H4 (cell line): ENCODE measurements at regions not wholly inside any gene's neighbourhood (a gene's known extent, or its start where the extent isn't known, plus 50 kb on each side); places are given as distances from the start of the nearest gene placed in this dataset.
"Not testable (repeated sequence)": the region's sequence is repeated elsewhere in the genome, so short reads cannot be mapped to it uniquely, and the experiment has no call there.

Source experiments
- DNase-seq: peaks from one replicate; pipeline ENCODE4 v3.0.0-alpha.2; 2015; ENCODE audit warnings: low spot score

- DNase-seq = no peak
These were observed 147.2 kb upstream of the SFRP2 start for GRCh38 chr4:153936121-153936520.

GRCh38 chr4:153934688-153935017 is 145.8 kb upstream of the SFRP2 start:
- DNase-seq = no peak

- no peak for DNase-seq
These were observed 145.2 kb upstream of the SFRP2 start for GRCh38 chr4:153933915-153934687.

- peak; percentile 36 for DNase-seq
These were observed 142.9 kb upstream of the SFRP2 start for GRCh38 chr4:153931804-153932203.

- no peak for DNase-seq
These were observed 140.8 kb upstream of the SFRP2 start for GRCh38 chr4:153929675-153930074.

- DNase-seq = no peak
These were observed 138.6 kb upstream of the SFRP2 start for GRCh38 chr4:153927451-153927850.

- no peak for DNase-seq
These were observed 133.3 kb upstream of the SFRP2 start for GRCh38 chr4:153922148-153922547.

GRCh38 chr4:153919667-153920066 is 130.8 kb upstream of the SFRP2 start:
- no peak for DNase-seq

- DNase-seq = no peak
These were observed 127.4 kb upstream of the SFRP2 start for GRCh38 chr4:153916273-153916755.

- no peak for DNase-seq
These were observed 123.4 kb upstream of the SFRP2 start for GRCh38 chr4:153912301-153912700.

- no peak for DNase-seq
These were observed 120.8 kb upstream of the SFRP2 start for GRCh38 chr4:153909672-153910071.

GRCh38 chr4:153906231-153906630 is 117.3 kb upstream of the SFRP2 start:
- no peak for DNase-seq

- DNase-seq = no peak
These were observed 116.3 kb upstream of the SFRP2 start for GRCh38 chr4:153905231-153905630.

GRCh38 chr4:153904011-153904410 is 115.1 kb upstream of the SFRP2 start:
- no peak for DNase-seq

GRCh38 chr4:153901220-153901619 is 112.3 kb upstream of the SFRP2 start:
- DNase-seq = no peak

- no peak for DNase-seq
These were observed 111.5 kb upstream of the SFRP2 start for GRCh38 chr4:153900426-153900825.

GRCh38 chr4:153890761-153891160 is 101.9 kb upstream of the SFRP2 start:
- no peak for DNase-seq

GRCh38 chr4:153887217-153887616 is 98.3 kb upstream of the SFRP2 start:
- DNase-seq = no peak

- no peak for DNase-seq
These were observed 95.4 kb upstream of the SFRP2 start for GRCh38 chr4:153884325-153884724.

- no peak for DNase-seq
These were observed 92.1 kb upstream of the SFRP2 start for GRCh38 chr4:153880983-153881382.

GRCh38 chr4:153877898-153878297 is 89.0 kb upstream of the SFRP2 start:
- DNase-seq = no peak

- DNase-seq = no peak
These were observed 84.9 kb upstream of the SFRP2 start for GRCh38 chr4:153873741-153874140.

- not testable (repeated sequence) for DNase-seq
These were observed 77.9 kb upstream of the SFRP2 start for GRCh38 chr4:153866766-153867165.

- DNase-seq = no peak
These were observed 63.6 kb upstream of the SFRP2 start for GRCh38 chr4:153852501-153852900.
